HG03521 (cell line): ENCODE measurements at regions not wholly inside any gene's neighbourhood (a gene's known extent, or its start where the extent isn't known, plus 50 kb on each side); places are given as distances from the start of the nearest gene placed in this dataset.

Experiments used
- ATAC-seq: cut with Tn5 transposase; IDR thresholded peaks from one replicate; pipeline ENCODE4 v1.9.1; 2021; ENCODE audit warnings: mild to moderate bottlenecking, moderate library complexity; ENCODE audit not compliant: unreplicated experiment

DNA sequence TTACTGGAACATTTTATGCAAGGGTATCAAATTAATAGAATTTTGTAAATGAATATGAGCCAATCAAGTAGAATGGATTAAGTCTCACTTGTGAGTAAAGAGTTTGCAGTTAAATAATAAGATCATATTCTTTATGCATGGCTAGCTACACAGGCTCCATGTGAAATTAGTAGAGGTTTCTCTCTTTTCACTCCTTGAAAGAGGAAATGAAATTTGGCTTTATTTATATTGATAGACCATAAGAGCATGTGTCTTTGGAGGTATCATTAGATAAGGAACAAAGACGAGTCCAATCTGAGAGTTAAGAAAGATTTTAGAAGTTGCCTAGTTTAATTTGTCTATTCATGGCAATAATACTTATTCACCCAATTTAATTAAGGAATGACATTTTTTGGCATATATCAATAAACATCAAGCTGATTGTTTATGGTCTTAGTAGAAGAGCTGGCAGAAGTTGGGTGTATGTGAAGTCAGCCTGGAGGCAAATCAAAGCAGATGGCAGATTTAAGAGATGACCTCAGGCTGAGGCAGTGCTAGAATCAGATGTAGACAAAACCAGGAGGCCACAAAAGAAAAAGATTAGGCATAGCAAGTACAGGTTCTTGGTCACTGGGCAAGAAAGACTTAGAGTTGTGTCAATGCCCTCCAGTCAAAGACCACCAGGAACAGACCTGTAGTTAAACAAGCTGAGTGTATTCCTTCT lies 406.5 kb upstream of the ARHGEF26 start:
- ATAC-seq: no peak

DNA sequence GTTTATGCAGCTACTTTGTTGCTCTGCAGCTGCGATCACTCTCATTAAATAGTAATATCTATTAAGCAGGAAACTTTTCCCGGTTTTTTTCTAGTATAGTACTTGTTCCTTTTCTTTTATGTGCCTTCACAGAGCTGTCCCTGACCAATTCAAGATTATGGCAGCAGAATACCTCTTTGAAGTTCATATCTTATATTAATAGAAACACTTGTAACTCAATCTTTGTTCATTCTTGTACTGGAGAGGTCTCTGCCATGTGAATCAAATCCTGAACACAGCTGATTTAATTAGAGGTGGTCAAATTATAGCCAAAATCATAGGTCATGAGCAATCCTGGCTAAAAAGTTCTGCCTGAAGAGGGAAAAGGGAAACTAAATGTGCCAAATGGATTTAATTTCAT lies 399.0 kb upstream of the ARHGEF26 start:
- ATAC-seq: no peak

DNA sequence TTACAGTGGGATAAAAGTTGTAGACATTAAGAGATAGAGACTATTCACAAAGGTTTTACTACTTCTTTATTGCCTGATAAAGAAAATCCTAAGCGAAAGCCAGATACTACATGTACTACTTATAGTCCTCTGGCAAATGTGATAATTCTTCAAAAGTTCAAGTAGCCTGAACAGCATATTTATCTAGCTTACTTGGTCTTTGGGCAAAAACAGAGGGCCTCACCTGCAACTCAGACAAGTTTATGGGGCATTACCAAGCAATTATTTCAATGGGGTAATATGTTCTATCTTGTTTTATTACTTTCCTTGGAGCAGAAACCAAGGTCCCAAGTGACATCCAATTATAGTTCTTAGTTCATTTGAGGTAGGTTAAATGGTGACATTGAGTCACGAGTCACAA lies 390.1 kb upstream of the ARHGEF26 start:
- no peak for ATAC-seq

DNA sequence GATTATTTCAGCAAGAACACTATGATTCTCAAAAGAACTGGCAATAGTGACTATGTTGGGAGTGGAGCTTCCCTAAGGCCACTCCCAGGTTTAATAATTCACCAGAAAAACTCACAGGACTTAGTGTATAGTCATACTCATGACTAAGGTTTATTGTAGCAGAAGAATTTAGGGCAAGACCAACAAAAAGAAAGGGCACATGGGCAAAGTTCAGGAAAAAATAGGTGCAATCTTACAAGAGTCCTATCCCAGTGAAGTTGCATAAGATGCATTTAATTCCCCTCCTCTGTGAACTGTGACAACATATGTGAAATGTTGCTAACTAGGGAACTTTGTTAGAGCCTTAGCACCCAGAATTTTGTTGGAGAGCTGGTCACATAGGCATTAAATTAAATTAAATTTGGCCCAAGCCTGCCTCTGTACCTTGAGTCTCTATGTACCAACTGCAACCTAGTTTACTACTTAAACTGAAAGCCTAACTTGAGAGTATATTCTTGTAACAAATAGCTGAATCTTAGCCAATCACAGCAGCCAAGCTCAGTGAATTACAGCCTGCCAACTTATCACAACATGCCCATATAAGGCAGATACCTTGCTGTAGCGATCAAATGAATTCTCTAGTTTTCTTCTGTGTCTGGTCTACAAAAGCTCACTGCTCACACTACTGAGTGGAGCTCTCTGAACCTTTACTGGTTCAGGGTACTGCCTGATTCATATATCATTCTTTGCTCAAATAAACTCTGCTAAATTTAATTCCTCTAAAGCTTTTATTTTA lies 386.2 kb upstream of the ARHGEF26 start:
- ATAC-seq: no peak

DNA sequence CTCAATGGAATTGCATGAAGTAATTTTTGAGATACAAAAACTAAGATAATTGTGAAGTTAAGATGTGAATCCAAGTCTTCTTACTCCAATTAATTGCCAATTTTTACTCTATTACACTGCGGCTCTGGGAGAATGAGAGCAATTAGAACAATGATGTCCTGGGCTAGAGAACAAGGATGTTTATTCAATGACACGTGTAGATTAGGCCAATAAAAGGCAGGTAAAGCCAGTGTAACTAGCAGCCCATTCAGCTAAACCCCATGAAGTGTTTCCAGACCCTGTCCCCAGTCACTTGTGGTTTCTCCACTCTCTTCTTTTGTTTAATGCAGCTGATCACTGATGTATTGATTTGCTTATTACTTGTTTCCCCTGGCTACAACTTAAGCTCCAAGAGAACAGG lies 381.1 kb upstream of the ARHGEF26 start:
- no peak for ATAC-seq

DNA sequence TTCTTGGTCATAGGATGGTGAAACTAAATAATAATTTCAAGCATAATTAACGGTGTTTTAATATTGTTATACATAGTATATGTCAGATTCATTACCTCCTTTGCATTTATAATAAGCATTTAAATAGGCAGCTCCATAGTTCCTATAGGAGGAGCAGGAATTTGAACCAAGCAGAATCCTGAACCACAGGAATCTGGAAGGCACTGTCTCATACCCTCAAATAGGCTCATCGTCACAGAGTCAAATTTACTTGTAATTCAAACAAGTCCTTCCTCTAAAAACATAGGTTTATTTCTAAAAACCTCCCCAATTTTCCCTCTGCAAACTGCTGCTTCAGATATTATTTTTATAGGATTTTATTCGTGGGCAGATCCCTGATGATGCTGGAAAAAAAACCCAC lies 376.3 kb upstream of the ARHGEF26 start:
- ATAC-seq: no peak

DNA sequence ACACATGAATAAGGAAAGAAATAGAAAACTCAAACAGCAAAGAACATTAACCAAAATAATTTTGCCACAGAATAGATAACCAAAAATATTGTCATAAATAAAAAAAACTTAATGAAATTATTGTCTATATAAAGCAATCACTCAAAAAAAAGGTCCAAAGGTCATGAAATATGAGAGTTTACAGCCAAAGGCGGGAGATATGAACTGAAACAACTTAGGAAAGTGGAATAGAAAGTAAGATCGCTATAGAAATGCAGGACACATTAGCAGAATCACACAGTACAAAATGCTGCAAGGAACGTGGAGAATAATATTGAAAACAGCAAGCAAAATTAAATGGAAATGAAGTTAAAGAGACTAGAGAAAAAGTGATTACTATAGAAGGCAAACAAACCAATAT lies 375.0 kb upstream of the ARHGEF26 start:
- no peak for ATAC-seq

DNA sequence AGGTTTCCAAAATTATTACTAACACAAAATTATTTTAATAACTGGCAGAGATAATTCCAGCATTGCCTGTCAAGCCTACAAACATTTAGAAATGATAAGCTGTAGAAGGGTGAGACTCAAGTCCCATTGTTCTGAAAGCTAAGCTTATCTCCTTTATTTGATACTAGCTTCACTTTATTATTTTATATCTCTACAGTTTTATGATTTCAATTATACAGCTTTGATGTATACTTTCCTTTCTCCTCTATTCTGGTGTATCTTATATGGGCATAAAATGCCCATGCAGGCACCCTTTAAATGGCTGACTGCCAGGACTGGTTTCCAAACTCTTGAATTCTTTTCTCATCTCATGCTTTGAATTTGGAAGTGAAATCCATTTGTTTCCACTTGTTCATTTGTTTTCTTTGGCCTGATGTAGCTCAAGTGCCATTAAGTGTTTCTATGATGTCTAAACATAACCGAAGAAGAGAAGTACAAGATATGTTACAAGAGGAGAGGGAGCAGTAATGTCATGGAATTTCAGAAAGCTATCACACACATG lies 372.1 kb upstream of the ARHGEF26 start:
- ATAC-seq: no peak

DNA sequence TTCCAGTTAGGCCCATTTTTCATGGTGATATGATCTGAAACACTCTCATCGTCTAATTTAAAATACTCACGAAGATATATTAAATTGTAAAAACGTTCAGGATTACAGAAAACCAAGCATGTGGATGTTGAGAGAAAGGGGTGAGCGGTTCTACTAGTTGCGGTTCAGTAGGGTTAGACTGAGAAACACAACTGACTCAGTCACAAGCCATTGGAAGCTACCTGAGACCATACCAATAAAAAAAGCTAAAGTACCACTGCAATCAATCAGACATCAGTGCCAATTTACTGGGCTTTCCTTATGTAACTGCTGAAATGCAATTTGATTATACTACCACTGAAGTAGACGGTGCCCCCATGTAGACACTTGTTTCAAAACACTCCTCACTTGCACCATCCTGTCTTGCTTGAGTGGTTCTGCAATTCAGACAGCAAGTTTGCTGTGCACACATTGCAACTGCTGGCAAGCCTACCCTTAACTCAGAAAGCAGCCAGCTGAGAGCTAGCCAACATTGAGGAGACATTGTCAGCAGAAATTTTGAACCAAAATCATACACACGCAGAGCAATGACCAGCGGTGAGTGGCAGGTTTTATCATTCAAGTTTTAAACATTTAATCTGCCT lies 368.7 kb upstream of the ARHGEF26 start:
- no peak for ATAC-seq

DNA sequence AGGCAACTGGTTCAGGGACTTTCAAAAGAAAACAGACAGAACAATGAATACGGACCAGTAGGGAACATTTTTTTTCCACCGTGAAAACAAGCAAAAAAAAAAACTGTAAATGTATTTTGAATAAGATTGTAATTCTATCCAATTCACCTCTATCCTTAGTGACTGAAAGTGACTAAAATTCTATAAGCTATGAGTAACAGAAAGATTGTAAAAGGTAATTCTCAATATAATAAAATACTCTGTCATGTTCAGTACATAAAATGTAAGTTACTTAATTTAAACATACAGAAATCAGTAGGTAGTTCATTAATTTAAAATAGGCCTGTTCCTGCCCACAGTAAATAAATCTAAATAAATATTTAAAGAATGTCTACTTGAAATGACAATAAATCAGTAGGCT lies 368.2 kb upstream of the ARHGEF26 start:
- ATAC-seq: no peak

DNA sequence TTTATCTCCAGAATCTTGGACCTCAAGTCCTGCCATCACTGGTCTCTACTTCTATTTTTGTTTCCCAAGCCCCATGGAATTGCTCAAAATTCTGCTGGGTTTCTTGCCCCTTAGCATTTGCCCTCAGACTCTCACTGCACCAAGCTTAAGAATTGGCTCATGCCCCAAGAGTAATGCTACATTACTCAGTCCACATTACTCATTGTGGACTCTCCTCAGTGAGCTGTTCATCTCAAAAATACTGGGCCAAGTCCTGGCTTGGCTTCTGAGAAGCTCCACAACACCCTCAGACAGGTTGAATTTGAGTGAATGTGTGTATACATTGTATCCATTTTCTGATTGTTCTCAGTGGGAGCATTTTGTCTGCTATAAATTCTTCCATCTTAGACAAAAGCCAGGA lies 364.4 kb upstream of the ARHGEF26 start:
- ATAC-seq: no peak

DNA sequence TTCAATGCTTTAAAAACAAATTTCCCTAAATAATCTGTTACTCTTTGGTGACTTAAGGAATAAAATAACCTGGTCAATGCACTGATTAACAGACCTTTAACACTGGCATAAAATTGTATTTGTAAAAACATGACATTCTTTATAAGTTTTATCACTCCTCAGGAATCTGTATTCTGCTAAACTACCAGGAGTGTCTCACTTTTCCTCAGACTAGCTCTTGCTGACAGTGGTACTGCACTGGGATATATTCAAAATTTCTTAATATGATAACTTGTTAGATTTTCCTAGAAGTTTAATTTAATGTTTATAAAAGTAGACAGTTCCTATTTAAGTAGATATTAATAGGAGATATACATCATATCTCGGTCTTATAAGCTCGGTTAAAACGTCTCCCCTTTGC lies 363.4 kb upstream of the ARHGEF26 start:
- ATAC-seq: no peak

DNA sequence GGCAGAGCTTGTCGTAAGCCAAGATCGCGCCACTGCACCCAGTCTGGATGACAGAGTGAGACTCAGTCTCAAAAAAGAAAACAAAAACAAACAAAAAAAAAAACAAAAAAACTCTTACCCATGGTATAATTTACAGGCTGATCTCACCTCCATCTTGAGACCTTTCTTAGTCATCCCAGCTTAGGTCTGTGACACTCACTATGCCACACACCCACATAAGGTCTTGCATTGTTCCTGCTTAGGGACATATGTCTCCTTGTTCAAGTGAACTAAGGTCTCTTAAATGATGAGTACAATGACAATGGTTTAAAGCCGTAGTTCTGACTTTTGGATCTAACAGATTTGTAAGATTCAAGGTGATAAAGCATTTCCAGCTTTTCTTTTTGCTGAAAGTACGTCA lies 360.2 kb upstream of the ARHGEF26 start:
- no peak for ATAC-seq

DNA sequence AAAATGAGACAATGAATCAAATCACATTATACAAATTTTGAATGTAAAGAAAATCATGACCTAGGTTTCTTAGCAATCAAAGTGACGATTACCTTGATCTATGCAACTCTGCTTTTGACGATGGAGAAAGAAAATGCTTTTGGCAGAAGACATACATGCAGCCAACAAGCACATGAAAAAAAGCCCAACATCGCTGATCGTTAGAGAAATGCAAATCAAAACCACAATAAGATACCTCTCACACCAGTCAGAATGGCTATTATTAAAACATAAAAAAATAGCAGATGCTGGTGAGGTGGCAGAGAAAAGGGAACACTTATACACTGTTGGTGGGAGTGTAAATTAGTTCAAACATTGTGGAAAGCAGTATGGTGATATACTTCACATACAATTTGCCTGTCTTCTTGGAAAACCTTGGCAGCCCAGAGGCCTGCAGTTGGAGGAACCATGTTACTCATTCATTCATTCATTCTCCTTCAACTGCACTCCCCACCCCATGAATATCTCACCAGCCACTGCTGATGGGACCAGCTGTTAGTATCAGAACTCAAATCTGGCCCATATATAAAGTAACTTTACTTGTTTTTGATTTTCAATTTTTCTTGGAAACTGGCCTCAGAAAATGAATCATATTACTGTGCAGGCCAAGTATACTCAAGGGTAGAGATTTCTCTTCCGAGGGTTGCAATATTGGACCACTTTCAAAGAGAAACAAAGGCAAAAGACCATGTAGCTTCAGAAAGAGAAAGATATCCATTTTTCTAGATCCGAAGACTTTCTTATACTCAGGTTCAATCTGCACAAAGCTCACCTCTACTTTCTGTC lies 358.6 kb upstream of the ARHGEF26 start:
- ATAC-seq: no peak

DNA sequence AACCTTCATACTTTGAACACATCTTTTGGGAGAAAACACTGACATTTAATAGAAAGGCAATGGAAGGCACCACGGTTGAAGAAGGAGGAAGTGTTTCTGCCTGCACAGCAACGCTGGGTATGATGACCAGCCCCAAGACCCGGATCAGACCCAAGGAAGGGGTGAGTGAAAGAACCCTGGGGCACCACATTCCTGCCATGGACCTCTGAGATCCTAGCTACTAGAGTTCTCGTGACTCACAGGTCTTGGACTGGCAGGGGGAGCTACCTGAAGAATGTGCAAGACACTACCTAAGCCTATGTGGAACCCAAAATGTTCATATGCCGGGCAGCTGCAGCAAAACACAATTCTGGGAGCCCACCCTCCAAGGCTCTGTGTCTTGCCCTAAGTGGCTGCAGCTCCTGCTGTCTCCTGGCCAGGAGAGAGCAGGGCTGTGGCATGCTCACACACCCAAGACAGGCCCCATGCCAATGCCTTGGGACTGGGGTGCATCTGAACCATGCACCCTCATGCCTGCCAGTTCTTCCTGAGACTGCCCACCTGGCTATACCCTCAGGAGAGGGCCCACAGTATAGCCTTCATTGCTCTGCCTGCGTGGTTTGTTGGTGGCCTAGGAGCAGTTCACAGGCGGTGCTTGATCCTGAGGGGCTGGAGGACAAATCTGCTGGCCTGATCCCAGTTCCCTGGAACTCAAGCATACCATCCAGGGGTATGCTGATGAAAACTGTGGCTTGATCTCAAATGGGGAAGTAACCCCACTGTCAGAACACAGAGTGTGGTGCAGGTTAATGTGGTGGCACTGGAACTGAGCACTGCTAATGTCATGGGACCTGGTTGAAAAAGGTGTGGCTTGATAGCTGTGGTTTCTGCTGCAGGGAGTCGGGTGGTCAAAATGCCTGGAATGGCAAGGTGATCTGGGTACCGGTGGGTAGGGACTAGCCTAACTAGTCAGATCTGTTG lies 353.3 kb upstream of the ARHGEF26 start:
- ATAC-seq: no peak

DNA sequence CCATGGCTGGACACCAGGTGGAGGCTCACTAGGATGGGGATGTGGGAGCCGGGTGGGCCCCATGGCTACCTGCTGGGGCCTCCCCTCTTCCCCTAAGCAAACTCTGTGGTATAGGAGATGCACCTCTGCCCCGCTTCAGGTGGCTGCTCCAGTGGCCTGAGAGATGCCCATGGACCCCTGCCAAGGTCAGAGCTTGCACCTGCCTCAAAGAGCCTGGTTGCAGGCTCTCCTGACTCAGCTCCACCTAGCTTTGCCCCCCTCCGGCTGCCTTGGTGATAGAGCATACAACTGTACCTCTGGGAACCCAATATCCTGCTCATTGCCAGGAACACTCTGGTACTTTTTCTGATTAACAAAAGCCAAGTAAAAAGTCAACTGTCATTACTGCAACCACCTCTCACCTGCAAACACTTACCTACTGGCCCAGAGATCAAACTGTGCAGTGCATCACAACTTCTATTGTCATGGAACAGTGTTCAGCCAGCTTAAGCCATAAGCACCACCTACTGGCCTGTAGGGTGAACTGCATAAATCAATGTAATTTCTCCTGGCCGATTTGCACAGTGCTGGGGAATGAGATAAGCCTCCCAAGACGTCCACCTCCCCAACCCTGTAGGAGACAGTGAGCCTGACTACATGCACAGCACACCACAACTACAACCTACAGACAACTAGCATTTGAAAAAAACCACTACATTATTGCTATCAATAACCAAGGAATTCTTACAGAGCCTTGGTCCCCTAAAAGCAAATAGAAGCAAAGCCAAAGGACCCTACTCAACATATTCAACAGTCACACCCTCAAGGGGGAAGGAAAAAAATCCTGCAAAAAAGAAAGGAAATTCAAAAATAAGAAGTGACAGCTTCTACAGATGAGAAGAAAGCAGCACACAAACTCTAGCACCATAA lies 352.4 kb upstream of the ARHGEF26 start:
- peak; percentile 97 for ATAC-seq

DNA sequence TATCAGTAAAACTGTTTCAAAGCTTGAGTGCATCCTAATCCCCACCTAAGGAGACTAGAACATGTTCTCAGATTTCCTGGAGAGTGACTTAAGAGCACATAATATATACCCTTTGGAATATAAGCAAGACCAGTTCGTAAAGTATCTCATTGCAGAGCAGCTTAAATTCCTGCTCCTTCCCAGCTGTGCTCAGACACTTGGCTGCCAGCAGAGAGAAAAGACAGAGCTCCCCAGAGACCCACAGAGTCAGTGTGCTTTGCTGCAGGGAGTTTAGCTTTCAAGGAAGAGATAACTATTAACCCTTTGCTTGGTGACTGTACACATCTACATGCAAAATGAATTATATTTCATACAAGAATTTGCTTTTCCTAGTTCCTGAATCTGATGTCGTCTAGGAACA lies 338.1 kb upstream of the ARHGEF26 start:
- ATAC-seq: no peak

DNA sequence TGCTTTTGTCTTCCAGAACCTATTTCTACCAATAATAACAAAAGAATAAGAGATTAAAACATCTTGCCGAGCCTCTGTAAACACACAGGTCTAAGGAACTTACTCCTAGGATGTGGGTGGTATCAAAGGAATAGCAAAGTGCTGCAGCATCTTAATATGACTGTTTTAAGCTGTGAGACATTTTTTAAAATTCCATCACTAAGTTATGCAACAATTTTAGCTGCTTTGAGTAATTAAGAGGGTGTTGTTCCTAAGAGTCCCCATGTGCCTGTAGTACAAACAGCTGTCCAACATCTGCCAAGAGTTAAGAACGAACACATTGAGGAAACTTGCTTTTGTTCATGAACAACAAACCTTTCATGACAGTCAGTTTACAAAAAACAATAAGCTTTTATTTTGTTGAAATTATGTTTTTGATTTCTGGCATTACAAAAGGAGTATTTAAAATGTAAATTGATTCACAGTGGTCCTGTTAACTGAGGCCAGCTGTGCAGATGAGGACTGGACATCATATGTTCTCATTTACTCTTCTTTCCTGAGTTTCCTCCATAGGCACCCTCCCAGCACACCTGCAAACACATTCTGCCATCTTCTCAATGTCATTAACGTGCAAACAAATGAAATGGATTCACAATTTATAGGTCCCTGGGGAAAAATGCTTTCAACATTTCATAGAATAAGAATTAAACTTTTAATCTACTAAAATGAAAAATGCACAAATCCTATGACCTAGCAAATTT lies 337.3 kb upstream of the ARHGEF26 start:
- ATAC-seq: no peak
